ENCODE measurements at regions not wholly inside any gene's neighbourhood (a gene's known extent, or its start where the extent isn't known, plus 50 kb on each side); places are given as distances from the start of the nearest gene placed in this dataset.

GRCh38 chr12:74891083-74891668 is 318.5 kb downstream of the KCNC2 start:
- no peak overlapping the region for H3K4me3 ChIP-seq (ENCODE audit: control insufficient read depth, low read depth, low read length)
- DNase-seq (ENCODE audit: low read depth), result no peak
- no peak for TF ChIP-seq CTCF (conservative IDR thresholded peaks at IDR 0.05; ENCODE audit: control insufficient read depth, insufficient read depth, low read depth, low read length)

GRCh38 chr12:74892057-74892633 is 317.5 kb downstream of the KCNC2 start:
- H3K4me3 ChIP-seq (ENCODE audit: control insufficient read depth, low read depth, low read length), result no peak overlapping the region
- no peak for TF ChIP-seq CTCF (conservative IDR thresholded peaks at IDR 0.05; ENCODE audit: control insufficient read depth, insufficient read depth, low read depth, low read length)
- DNase-seq (ENCODE audit: low read depth), result no peak

DNA sequence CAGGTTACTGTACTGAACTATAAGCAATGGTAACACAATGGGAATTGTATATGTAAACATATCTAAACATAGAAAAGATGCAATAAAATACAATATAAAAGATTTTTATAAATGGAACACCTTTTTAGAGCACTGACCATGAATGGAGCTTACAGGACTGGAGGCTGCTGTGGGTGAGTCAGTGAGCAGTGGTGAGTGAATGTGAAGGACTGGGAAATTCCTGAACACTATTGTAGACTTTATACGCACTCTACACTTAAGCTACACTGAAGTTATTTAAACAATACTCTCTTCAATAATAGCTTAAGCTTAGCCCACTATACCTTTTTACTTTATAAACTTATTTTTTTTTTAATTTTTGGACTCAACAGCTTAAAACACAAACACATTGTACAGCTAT is 313.5 kb downstream of the KCNC2 start:
- H3K4me3 ChIP-seq (ENCODE audit: control insufficient read depth, low read depth, low read length), result no peak overlapping the region
- TF ChIP-seq CTCF (conservative IDR thresholded peaks at IDR 0.05; ENCODE audit: control insufficient read depth, insufficient read depth, low read depth, low read length), result no peak
- no peak for DNase-seq (ENCODE audit: low read depth)

DNA sequence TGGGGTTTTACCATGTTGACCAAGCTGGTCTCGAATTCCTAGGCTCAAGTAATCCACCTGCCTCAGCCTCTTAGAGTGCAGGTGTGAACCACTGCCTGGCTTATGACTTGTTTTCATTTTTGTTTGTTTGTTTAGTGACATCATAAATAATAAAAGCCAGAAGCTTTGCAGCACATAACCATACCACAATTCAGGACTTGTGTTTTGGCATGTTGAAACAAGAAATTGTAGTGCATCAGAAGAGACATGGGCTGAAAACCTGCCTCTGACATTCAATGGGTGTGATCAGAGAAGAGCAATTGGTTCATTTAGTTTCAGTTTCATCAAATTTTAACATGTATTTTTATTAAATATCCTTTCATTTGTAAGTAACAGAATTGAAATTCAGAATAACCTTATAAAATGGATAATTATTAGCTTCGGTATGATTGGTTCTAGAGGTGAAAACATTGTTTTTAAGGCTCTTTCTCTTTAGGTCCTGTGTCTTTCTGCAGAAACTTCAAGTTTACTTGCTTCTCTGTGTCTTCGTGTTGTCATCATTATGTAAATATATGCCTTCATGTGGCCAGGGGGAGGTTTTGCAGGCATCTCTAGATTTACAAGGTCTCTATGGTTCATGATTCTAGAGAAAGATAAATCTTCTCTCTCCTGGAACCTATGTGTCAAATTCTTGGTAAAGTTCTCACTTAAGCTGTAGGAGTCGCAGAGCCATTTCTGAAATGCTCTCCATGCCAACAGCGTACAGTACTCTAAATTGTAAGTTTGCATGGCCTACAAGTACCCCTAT is 312.0 kb downstream of the KCNC2 start:
- no peak for TF ChIP-seq CTCF (conservative IDR thresholded peaks at IDR 0.05; ENCODE audit: control insufficient read depth, insufficient read depth, low read depth, low read length)
- DNase-seq (ENCODE audit: low read depth), result no peak
- no peak overlapping the region for H3K4me3 ChIP-seq (ENCODE audit: control insufficient read depth, low read depth, low read length)

DNA sequence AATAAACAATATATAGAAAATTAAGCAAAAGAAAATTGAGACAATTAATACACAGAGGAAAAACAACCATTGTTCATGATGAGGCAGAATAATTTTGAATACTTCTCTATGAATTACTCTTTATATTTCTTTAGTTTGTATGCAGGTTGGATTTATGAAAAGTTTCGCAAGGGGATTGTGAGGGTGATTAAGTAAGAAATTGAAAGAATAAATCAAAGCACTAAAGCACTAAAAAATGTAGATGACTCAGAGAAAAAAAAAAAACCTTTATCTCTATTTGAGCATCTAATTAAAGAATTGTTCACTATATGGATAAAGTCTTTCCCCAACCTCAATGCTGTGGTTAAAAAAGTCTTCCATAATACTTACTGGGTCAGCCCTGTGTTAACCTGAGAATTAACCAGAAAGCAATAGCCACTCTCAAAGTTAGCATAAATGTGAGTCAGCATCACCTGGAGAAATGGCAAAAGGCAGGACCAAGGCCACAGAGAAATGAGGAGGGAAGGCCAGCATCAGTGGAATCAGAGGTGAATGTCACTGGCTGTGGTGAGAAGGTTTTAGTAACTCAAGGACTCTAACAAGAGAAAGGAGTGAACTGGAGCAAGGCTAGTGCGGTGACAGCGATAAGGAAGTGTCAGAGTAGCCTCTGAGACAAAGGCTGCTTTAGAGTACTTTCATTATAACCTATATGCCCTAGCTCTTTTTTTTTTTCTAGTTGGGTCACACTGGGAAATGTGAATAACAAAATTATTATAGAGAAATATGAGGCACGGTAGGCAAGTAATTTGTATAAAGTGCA is 310.4 kb downstream of the KCNC2 start:
- TF ChIP-seq CTCF (conservative IDR thresholded peaks at IDR 0.05; ENCODE audit: control insufficient read depth, insufficient read depth, low read depth, low read length), result no peak
- peak; percentile 20 for DNase-seq (ENCODE audit: low read depth)

DNA sequence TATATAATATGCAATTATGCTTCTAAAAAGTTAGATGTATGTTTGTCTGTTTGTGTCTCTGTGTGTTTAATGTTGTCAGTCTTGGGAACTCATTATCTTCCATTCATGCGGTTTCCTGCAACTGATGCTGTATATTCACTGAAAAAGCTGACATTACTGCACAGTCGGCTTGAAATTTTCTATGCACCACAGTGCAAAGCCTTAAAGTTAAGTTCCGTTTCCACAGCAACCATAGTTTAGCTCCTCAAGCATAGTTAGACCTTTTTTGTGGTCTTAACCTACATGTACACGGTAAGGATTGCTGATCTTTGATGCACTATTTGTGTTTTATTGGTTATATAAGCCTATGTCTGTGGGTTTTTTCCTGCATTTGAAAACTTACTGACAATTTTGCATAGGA is 309.4 kb downstream of the KCNC2 start:
- H3K4me3 ChIP-seq (ENCODE audit: control insufficient read depth, low read depth, low read length), result no peak overlapping the region
- no peak for DNase-seq (ENCODE audit: low read depth)
- TF ChIP-seq CTCF (conservative IDR thresholded peaks at IDR 0.05; ENCODE audit: control insufficient read depth, insufficient read depth, low read depth, low read length), result no peak

More for the DNA sequence above, 310.4 kb downstream of the KCNC2 start:
- H3K4me3 ChIP-seq (ENCODE audit: control insufficient read depth, low read depth, low read length), result no peak overlapping the region
